GM10266 (cell line): ENCODE measurements at regions not wholly inside any gene's neighbourhood (a gene's known extent, or its start where the extent isn't known, plus 50 kb on each side); places are given as distances from the start of the nearest gene placed in this dataset.

Source experiments
- DNase-seq: peaks from one replicate; pipeline ENCODE4 v3.0.0; 2012; ENCODE audit errors: extremely low spot score
- TF ChIP-seq, protein P1 (sequence below): IDR thresholded peaks from 2 replicates; pipeline ENCODE4 v1.5.1; 2012; ENCODE audit warnings: mild to moderate bottlenecking, low read depth; ENCODE audit not compliant: control insufficient read depth, insufficient read depth; ENCODE audit errors: missing control alignments

DNA sequence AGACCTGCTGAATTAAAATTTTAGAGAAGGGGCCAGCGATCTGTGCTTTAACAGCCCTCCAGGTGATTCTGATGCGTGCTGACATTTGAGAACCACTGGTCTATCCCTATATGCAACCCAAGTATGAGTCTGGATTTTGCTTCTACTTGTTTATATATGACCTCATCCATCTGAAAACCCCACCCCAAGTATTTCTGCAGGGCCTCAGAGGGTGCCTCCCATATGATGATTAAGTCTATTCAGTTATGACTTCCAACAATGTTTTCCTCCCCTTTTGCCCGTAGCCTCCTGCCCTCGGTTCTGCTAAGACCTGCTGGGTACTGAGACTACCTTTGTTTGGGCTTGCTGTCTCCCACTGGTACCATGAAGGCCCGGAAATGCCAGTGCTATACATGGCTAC lies 376.0 kb upstream of the SMARCA2 start:
- DNase-seq, result no peak
- TF ChIP-seq, protein P1, sequence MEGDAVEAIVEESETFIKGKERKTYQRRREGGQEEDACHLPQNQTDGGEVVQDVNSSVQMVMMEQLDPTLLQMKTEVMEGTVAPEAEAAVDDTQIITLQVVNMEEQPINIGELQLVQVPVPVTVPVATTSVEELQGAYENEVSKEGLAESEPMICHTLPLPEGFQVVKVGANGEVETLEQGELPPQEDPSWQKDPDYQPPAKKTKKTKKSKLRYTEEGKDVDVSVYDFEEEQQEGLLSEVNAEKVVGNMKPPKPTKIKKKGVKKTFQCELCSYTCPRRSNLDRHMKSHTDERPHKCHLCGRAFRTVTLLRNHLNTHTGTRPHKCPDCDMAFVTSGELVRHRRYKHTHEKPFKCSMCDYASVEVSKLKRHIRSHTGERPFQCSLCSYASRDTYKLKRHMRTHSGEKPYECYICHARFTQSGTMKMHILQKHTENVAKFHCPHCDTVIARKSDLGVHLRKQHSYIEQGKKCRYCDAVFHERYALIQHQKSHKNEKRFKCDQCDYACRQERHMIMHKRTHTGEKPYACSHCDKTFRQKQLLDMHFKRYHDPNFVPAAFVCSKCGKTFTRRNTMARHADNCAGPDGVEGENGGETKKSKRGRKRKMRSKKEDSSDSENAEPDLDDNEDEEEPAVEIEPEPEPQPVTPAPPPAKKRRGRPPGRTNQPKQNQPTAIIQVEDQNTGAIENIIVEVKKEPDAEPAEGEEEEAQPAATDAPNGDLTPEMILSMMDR, result no peak

DNA sequence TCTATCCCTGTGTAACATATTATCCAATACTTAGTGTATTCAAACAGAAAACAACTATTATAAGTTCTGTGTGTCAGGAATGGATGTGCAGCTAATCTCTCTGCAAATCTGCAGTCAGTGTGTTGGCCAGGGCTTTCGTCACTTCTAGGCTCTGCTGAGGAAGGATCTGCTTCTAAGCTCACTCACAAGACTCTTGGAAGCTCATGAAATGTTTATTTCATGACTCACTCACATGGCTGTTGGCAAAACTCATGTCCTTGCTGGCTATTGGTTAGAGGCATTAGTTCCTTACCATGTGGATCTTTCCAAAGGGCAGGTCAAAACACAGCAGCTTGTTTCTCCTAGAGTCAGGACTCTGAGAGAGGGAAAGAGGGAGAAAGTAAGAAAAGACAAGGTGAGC lies 367.4 kb upstream of the SMARCA2 start:
- DNase-seq, result no peak
- TF ChIP-seq, protein P1, result no peak

DNA sequence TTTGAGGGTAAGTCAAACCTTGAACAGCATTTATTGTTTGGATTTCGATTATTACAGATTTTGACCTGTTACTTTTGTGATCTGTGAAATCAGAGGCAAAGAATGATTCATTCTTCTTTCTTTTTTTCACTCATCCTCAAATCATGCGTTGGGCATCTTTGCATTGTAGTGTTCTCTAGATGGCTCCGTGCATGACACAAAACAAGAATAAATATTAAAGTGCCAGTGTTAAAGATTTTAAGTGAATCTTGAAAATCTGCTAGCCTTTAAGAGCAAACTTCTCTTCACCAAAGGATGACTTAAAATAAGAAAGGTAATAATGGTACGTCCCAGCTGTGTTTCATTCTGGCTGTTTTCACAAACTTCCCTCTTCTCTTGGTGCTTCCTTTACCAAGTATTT lies 361.9 kb upstream of the SMARCA2 start:
- TF ChIP-seq, protein P1, result no peak

DNA sequence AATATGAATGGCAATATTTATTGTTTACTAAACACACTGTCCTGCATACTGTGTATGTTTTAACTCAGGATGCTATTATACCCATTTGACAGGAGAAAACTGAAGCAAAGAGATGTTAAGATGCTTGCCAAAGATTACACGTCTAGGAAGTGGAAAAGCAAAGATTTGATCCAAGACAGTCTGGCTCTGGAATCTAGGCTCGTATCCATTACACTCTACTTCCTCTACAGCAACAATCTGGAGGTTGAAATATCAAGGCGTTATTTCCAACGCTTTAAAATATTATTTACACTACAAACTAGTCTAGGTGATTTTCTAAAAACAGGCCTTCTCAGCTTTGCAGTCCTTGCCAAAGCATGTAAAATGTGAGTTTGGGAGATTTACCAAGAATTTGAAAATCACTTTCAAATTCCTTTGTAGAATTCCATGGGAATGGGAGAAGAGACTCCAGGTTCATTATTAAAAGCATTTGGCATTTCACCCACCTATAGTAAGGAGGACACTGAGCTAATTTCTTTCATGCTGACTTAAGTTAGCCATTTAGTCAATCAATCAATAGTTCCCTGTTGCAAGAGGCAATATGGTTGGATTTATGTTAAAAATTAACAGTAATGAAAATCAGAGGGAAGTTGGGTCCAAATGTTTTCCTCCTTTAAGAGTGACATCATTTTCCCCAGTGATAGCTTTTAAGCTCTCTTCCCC lies 356.3 kb upstream of the SMARCA2 start:
- no peak for DNase-seq
- TF ChIP-seq, protein P1, result no peak

More for the DNA sequence above, 361.9 kb upstream of the SMARCA2 start:
- no peak for DNase-seq

DNA sequence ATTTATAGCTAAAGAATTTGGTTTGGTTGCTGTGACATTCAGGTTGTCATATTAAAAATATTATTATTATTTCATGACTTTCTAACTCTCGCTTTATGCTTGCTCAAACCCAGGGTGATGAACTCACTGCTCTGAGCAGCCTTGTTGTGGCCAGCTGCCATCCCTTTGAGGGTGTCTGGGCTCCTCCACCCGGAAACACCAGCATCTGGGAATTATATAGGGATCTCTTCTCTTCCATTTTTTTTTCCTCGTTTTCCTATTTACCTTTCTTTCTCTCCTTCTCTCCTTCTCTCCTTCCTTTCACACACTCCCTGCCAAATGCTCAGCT lies 355.8 kb upstream of the SMARCA2 start:
- TF ChIP-seq, protein P1, result no peak
- DNase-seq, result no peak

DNA sequence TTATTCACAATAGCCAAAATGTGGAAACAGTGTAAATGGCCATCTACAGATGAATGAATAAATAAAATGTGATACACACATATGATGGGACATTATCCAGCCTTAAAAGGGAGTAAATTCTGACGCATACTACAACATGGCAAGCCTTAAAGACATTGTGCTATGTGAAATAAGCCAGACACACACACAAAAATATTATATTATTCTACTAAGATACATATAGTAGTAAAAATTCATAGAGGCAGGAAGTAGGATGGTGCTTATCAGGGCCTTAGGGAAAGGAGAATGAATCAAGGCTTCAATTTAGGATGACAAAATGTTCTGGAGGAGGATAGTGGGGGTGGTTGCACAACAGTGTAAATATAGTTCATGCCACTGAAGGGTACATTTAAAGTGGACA lies 346.7 kb upstream of the SMARCA2 start:
- TF ChIP-seq, protein P1, result no peak
- no peak for DNase-seq

DNA sequence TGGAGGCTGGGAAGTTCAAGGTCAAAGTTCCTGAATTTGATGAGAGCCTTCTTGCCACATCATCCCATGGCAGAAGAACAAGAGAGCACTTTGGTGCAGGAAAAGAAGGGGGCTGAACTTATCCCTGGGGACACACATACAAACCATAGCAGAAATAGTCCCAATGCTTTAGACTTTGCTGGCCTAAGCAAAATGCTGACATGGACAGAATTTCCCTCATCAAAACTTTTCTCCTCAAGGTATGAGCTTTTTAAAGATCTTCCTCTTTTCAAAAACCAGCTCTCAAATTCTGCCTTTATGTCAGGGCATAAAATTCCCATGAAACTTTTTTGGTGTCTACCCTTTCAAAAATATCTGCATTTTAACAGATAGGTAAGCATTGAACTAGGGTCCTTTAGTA lies 341.8 kb upstream of the SMARCA2 start:
- no peak for DNase-seq
- TF ChIP-seq, protein P1, result no peak
